VCaP (cell line): ENCODE measurements at regions not wholly inside any gene's neighbourhood (a gene's known extent, or its start where the extent isn't known, plus 50 kb on each side); places are given as distances from the start of the nearest gene placed in this dataset.
A peak's percentile ranks its signal among the peaks of the same experiment; 100 is the strongest.

Experiments used
- H3K27ac ChIP-seq: fragments of 450-650 bp; 2 replicates; pipeline ENCODE4 v1.5.1; 2017
- CTCF ChIP-seq: fragments of 450-650 bp; conservative IDR thresholded peaks from 2 replicates; pipeline ENCODE4 v1.5.1; 2017; ENCODE audit warnings: mild to moderate bottlenecking, moderate library complexity

DNA sequence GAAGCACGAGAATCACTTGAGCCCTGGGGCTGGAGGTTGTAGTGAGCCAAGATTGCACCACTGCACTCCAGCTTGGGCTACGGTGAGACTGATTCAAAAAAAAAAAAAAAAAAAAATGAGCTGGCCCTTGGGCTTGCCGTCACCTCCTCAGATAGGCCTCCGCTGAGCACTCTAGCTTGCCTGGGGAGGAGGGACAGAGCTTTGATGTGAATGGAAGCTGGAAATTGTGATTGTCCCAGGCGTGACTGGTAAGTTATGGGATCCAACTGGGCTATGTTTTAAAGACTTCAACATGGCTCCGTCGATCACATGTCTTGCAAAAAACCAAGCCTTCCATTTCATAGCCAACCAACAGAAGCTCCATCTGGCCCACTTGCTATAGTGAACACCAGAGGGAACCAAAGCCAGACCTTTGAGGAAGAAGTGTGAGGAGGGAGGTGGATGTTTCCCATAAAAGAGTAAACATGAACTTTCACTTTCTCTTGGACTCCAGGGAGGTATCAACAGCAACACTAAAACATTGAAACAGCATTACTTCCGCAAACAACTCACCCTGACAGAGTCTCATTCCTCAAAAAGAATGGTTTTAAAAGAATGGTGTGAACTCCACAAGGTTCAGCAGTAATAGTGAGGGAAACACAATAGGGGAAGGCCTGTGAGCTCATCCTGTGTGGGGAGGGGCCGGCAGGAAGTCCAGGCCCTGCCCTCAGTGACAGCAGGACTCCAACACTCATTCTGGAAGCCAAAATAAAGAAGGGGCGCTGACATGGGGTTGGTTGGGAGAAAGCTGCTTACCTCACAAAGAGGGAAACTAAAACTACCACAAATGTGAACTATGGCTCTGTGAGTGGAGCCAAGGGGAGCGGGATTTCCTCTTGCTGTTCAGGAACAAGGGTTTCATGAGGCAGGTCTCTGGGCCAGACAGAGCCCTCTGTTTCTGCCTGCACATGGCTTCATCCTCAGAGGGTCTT is 59.2 kb upstream of the IL12A start:
- H3K27ac ChIP-seq, result no peak overlapping the region
- peak; percentile 31 for TF ChIP-seq CTCF

- no peak for TF ChIP-seq CTCF
These were observed 54.4 kb upstream of the IL12A start for GRCh38 chr3:159934216-159934615.

DNA sequence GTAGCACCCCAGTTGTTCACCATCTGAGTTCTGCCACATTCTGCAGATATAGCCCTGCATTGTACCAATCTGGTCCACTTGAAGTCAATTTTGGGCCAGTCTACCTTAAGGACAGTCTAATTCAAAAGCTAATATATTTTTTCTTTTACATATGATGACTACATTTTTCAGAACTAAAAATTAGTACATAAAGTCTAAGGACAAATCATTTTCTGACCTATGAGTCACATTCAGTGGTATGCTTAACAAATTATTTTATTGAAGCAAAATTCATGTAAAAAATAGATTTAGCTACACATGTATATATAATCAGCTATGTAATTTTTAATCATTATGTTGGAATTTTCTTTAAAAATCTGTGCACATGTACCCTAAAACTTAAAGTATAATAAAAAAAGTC is 52.1 kb upstream of the IL12A start:
- H3K27ac ChIP-seq, result no peak overlapping the region
- no peak for TF ChIP-seq CTCF

More at GRCh38 chr3:159934216-159934615, 54.4 kb upstream of the IL12A start:
- no peak overlapping the region for H3K27ac ChIP-seq

GRCh38 chr3:159937561-159938166 is 51.0 kb upstream of the IL12A start:
- TF ChIP-seq CTCF, result no peak
- H3K27ac ChIP-seq, result peak overlapping the region; percentile 53

- TF ChIP-seq CTCF, result no peak
- no peak overlapping the region for H3K27ac ChIP-seq
These were observed 49.9 kb upstream of the IL12A start for GRCh38 chr3:159938714-159939113.
